Effector CD4-positive, alpha-beta T cell (primary cell): ENCODE measurements at regions not wholly inside any gene's neighbourhood (a gene's known extent, or its start where the extent isn't known, plus 50 kb on each side); places are given as distances from the start of the nearest gene placed in this dataset.

ENCODE experiments used
- DNase-seq: peaks from one replicate; pipeline ENCODE4 v3.0.0-alpha.2; 2020

GRCh38 chr22:47928631-47929030, 1166.2 kb downstream of the TBC1D22A start:
- no peak for DNase-seq

GRCh38 chr22:47927648-47928210, 1165.3 kb downstream of the TBC1D22A start:
- DNase-seq: no peak

DNA sequence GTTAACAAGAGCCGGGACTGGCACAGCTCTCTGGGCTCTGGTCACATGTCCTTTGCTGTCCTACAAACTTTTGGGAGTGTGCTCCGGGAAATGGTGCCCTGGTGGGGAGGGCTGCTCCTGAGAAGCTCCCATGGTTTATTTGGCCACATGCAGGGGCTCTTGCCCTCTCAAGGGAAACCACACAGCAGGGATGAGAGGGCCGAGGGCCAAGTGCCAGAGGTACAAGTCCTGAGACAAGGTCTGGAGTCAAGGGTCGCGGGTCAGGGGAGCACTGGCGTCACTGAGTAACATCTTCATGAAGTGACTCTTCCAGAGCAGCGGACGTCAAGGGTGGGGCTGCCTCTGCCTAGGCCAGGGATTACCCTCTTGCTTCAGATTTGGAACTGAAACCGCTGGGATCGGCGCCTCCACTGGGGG, 1160.6 kb downstream of the TBC1D22A start:
- no peak for DNase-seq

DNA sequence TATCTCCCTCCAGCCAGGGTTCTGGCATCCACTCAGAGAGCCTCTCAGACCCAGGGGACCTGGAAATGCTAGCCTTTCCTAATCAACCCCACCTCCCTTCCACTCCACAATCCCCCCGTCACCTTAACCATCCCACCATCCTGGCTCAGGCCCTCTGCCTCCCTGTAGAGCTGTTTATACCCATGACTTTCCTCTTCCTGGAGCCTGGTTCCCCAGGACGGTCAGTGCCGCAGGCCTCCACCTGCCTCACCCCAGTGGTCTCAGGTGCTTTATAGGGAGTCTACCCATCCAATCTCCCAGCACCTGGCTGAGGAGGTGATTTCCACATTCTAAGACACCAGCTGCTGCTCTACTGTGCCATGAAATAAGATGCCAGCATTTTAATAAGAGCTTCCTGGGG, 1159.5 kb downstream of the TBC1D22A start:
- DNase-seq: no peak

GRCh38 chr22:47920380-47920959, 1158.0 kb downstream of the TBC1D22A start:
- DNase-seq: no peak

DNA sequence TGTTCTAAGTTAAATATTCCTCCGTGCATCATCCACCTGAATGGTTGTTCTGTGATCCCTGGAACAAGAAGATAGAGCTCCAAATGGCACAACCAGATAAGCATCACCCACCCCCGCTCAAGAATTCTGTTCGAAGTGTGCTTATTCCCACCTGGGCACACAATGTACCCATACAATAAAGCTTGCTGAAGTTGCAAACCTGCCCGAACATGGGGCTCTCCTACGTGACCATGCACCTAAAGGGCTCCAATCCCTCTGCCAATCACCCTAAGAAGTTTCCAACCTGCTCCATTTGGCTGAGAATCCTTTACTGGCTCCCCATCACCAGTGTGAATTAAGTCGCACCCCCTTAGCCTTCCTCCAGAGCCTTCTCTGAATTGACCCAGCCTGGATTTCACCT, 1157.4 kb downstream of the TBC1D22A start:
- DNase-seq: no peak

GRCh38 chr22:47919001-47919441, 1156.6 kb downstream of the TBC1D22A start:
- DNase-seq: no peak

DNA sequence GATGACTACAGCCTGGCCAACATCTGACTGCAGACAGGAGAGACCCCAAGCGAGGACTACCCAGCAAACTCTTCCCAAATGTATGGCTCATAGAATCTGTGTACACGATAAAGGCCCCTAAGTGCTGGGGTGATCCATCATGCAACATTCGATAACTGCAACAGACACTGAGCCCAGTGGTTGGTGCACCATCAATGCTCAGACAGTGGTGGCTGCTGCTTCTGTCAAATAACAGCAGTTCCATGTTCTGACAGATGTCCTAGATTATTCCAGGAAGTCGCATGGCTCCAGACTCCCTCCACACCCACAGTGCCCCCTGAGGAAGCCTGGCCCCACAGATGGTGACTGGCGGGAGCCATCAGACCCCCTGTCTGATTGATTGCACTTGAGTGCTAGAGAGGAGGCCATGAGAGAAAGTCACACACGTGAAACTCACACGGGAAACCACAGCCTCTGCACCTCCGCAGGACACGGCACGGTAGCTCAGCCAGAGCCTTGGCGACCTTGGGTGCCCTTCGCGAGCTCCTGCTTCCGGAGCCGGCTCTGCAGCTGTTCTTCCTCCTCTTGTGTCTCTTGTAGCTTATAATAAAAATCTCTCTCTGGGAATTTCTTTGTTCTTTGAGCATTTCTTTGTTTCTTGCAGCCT, 1155.9 kb downstream of the TBC1D22A start:
- DNase-seq: no peak

DNA sequence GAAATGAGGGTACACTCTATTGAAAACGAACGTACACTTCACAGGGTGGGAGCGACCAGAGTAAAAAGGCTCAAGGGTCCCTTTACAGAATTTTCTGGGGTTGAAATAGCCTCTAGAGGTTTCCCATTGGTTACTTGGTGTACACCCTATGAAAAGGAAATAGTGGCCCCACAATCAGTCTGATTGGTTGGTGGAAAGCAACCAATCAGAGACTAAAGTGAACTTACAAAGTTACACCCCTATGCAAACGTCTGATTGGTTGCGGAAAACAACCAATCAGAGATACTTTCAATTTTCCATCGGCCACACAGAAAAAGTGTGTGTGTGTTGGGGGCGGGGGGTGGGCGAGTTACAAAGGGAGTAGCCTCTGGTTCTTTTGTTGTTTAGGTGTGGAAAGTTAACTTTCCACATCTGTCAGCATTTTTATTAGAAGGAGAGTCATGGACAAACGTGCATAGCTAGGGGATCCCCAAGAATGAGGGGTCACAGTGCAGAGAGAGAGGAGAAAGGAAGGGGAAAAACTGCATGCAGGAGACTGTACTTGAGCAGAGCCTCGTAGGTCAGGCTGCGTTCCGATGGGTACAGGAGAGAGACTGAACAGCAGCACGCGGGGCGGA, 1152.1 kb downstream of the TBC1D22A start:
- no peak for DNase-seq

- no peak for DNase-seq
These were observed 1140.3 kb downstream of the TBC1D22A start for GRCh38 chr22:47902646-47903180.

GRCh38 chr22:47901911-47902310, 1139.5 kb downstream of the TBC1D22A start:
- DNase-seq: no peak

DNA sequence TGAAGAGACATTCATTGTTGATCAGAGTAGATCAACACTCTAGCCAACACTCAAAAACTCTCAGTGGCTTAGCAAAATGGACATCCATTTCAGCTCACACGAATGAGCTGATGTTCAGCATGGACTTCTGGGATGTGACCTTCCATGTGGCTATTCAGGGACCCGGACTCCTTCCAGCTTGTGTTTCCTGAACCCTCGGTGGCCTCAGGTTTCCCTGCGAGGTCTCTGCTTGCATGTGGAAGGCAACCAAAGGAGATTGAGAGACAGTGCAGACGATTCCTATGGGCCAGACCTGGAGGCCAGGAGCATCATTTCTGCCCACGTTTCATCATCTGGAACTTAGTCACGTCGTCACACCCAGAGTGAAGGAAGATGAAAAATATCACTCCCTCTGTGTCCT, 1137.4 kb downstream of the TBC1D22A start:
- no peak for DNase-seq

- DNase-seq: no peak
These were observed 1136.5 kb downstream of the TBC1D22A start for GRCh38 chr22:47898946-47899345.

DNA sequence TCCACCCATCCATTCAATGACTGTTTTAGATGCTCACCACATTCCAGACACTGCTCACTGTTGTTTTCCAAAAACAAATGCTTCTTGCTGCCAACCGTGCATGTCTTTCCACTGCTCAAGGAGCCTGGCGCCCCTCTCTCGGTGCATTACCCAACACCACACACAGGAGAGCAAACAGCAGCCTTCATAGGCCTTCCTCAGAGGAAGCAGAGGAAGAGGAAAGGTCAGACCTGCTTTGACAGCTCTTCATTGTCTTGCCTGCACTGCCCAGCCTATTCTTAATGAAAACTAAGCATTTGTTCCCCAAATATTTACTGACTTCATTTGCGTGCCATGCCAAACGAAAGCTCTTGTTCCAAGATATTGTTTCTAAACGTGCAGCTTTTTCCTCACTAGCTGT, 1129.2 kb downstream of the TBC1D22A start:
- no peak for DNase-seq

DNA sequence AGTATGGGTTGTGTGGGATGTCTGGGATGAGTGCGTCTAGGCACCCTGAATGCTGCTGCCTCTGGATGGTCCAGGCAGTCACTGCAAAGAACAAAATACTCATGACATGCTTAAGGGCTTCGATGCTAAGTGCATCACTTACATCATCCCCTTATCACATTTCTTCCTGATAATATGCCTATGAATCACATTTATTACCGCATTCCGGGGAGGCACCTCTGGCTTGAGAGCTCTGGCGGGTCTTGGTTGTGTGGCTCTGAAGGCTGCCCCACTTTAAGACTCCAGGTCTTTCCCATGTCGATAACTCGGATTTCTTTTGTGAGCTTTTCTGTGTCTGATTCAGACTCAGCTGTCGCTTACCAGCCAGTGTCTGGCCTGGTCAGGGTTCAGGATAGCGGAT, 1126.4 kb downstream of the TBC1D22A start:
- no peak for DNase-seq

DNA sequence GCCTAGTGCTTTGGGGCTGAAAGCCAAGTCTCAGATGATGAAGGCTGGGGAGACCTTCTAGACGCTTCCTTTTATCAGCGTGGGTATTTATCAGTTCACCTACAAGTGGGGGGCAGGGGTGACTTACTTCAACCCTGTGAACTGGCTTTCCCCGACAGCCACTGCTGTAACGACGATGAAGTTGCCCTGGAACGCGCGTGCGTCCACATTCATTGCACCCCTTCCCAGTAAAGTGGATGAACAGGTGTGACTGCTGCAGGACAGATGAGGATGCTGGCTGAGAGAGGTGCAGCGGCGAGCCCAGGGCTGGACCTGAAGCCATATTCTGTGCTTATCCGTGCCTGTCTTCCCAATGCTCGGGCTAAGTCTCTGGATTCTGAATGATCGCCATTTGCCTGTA, 1122.3 kb downstream of the TBC1D22A start:
- DNase-seq: no peak

DNA sequence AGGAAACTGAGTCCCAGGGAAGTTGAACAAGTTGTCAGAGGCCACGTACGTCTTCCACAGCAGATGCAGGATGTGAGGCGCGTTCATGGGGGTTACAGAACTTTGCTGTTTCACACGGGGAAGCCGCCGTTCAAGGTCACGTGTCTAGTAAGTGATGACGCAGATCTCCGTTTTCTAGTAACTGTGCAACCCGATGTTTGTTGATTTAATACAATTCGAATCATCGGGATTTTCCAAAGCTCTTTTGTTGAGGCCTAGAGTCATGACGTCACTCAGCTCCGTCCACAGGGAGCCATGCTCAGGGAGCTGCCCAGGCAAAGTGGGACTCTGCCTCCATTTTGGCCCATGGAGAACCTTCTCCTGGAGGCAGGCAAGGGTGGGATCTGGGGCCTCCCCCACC, 1121.8 kb downstream of the TBC1D22A start:
- no peak for DNase-seq

GRCh38 chr22:47883757-47884156, 1121.3 kb downstream of the TBC1D22A start:
- no peak for DNase-seq

GRCh38 chr22:47879346-47879745, 1116.9 kb downstream of the TBC1D22A start:
- no peak for DNase-seq

- DNase-seq: no peak
These were observed 1116.0 kb downstream of the TBC1D22A start for GRCh38 chr22:47878460-47878859.

GRCh38 chr22:47872761-47873535, 1110.5 kb downstream of the TBC1D22A start:
- no peak for DNase-seq

GRCh38 chr22:47865626-47866025, 1103.2 kb downstream of the TBC1D22A start:
- no peak for DNase-seq

DNA sequence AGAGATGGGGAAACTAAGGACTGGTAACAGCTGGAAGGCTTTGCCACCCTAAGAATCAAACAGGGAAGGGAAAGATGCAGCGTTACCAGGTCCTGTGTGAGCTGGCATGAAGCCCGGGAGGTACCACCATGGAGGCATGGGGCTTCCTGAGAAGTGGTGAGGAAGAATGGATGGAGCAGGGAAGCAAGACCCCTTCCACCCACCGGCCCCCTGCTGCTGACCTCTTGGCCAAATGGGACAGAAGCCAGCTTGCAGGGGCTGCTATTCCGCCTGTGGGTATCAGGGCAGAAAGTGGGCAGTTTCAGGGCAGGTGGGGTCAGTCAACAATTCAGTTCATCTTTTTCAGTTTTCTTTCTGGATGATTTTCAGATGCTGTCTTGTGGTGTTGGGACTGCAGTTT, 1099.9 kb downstream of the TBC1D22A start:
- DNase-seq: no peak
